Fibroblast of lung (primary cell): ENCODE measurements at regions not wholly inside any gene's neighbourhood (a gene's known extent, or its start where the extent isn't known, plus 50 kb on each side); places are given as distances from the start of the nearest gene placed in this dataset.

Experiments
- DNase-seq, 2 donors: peaks; one replicate each; pipeline versions ENCODE4 v3.0.0 to v3.0.0-alpha.2; 2010; ENCODE audit warnings: low read depth in 2 of 2
- H2AFZ ChIP-seq: 2 replicates; pipeline ENCODE4 v1.5.1; 2012; ENCODE audit warnings: low read length, control low read depth, inconsistent platforms
- H3K27ac ChIP-seq: 2 replicates; pipeline ENCODE4 v1.5.1; 2011; ENCODE audit warnings: low read length, control low read depth; ENCODE audit not compliant: insufficient read depth
- H3K27me3 ChIP-seq: 2 replicates; pipeline ENCODE4 v1.5.1; 2011; ENCODE audit warnings: mild to moderate bottlenecking, low read length; ENCODE audit not compliant: control insufficient read depth, insufficient read depth
- H3K36me3 ChIP-seq: 2 replicates; pipeline ENCODE4 v1.5.1; 2011; ENCODE audit warnings: low read length; ENCODE audit not compliant: control insufficient read depth, insufficient read depth
- H3K4me1 ChIP-seq: 2 replicates; pipeline ENCODE4 v1.5.1; 2011; ENCODE audit warnings: low read length; ENCODE audit not compliant: control insufficient read depth, insufficient read depth; ENCODE audit errors: extremely low read depth
- H3K4me2 ChIP-seq: 2 replicates; pipeline ENCODE4 v1.5.1; 2011; ENCODE audit warnings: low read length, control low read depth; ENCODE audit not compliant: insufficient read depth; ENCODE audit errors: extremely low read depth
- H3K4me3 ChIP-seq, 4 experiments: fragments of 200-600 bp in 1 of 4; sonication (generic) in 1 of 4; replicated peaks in 1 of 4; 2 replicates each; pipeline ENCODE4 v1.5.1; 2011 to 2016; ENCODE audit warnings: low read length in 4 of 4, low read depth in 3 of 4, mild to moderate bottlenecking in 3 of 4, control low read depth in 2 of 4, inconsistent platforms in 1 of 4, mixed read lengths in 1 of 4; ENCODE audit not compliant: insufficient read depth in 1 of 4; ENCODE audit errors: control extremely low read depth in 1 of 4
- H3K79me2 ChIP-seq: 2 replicates; pipeline ENCODE4 v1.5.1; 2012; ENCODE audit warnings: mild to moderate bottlenecking, low read length, inconsistent platforms; ENCODE audit not compliant: control insufficient read depth, insufficient read depth
- H3K9ac ChIP-seq: 2 replicates; pipeline ENCODE4 v1.5.1; 2011; ENCODE audit warnings: mild to moderate bottlenecking, low read length, control low read depth; ENCODE audit not compliant: insufficient read depth
- H3K9me3 ChIP-seq: 2 replicates; pipeline ENCODE4 v1.5.1; 2012; ENCODE audit warnings: low read depth, low read length; ENCODE audit not compliant: control insufficient read depth, insufficient read depth
- H4K20me1 ChIP-seq: 2 replicates; pipeline ENCODE4 v1.5.1; 2011; ENCODE audit warnings: low read length; ENCODE audit not compliant: control insufficient read depth, insufficient read depth; ENCODE audit errors: extremely low read depth
- EZH2 ChIP-seq: IDR thresholded peaks from 2 replicates; pipeline ENCODE4 v1.5.1; 2012; ENCODE audit warnings: low read length, control low read depth, mild to moderate bottlenecking; ENCODE audit errors: missing control alignments
- TF ChIP-seq, protein P1 (sequence below), 2 donors: IDR thresholded peaks in 1 of 2; conservative IDR thresholded peaks in 1 of 2; 1 replicate in 1 of 2; 2 replicates in 1 of 2; pipeline ENCODE4 v1.5.1; 2011 to 2012; ENCODE audit warnings: low read length in 2 of 2, control low read depth in 1 of 2, inconsistent platforms in 1 of 2, low read depth in 1 of 2, mild to moderate bottlenecking in 1 of 2

GRCh38 chr11:91703042-91703441 is 521.6 kb upstream of the FAT3 start:
- no peak for TF ChIP-seq EZH2
- TF ChIP-seq, protein P1, sequence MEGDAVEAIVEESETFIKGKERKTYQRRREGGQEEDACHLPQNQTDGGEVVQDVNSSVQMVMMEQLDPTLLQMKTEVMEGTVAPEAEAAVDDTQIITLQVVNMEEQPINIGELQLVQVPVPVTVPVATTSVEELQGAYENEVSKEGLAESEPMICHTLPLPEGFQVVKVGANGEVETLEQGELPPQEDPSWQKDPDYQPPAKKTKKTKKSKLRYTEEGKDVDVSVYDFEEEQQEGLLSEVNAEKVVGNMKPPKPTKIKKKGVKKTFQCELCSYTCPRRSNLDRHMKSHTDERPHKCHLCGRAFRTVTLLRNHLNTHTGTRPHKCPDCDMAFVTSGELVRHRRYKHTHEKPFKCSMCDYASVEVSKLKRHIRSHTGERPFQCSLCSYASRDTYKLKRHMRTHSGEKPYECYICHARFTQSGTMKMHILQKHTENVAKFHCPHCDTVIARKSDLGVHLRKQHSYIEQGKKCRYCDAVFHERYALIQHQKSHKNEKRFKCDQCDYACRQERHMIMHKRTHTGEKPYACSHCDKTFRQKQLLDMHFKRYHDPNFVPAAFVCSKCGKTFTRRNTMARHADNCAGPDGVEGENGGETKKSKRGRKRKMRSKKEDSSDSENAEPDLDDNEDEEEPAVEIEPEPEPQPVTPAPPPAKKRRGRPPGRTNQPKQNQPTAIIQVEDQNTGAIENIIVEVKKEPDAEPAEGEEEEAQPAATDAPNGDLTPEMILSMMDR (conservative IDR thresholded peaks at IDR 0.05 in 1 of 2, IDR thresholded peaks at IDR 0.05 in 1 of 2; ENCODE audit: low read depth in 1 of 2, low read length in 2 of 2) = no peak
- no peak overlapping the region for H3K4me2 ChIP-seq
- no peaks in the 10 kb centered on the region for H3K79me2 ChIP-seq
- no peak overlapping the region for H2AFZ ChIP-seq
- no peak for DNase-seq
- no peak overlapping the region for H3K27ac ChIP-seq
- no peaks in the 10 kb centered on the region for H4K20me1 ChIP-seq
- H3K4me1 ChIP-seq = no peaks in the 10 kb centered on the region
- H3K36me3 ChIP-seq = no peaks in the 10 kb centered on the region
- no peak overlapping the region for H3K9ac ChIP-seq
- no peaks in the 10 kb centered on the region for H3K27me3 ChIP-seq
- H3K4me3 ChIP-seq = no peak overlapping the region
- no peaks in the 10 kb centered on the region for H3K9me3 ChIP-seq

DNA sequence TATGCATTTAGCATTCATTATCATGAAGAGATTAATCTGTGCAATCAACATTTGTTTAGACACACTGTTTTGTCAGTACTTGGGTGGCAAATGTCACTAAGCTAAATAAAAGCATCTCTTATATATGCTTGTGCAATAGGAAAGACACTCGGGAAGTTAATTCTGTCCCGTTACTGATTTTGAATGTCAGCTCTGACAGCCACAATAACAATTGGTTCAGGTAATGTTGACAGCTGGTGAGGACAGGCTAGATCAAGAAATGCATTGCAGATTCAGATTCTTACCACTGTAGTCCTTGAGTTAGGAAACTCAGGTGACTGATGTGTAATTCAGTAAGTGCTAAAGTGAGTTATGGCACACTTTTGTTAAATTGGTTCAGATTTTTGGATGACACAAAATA is 523.8 kb upstream of the FAT3 start:
- no peaks in the 10 kb centered on the region for H4K20me1 ChIP-seq
- H3K27me3 ChIP-seq = no peaks in the 10 kb centered on the region
- H3K27ac ChIP-seq = no peak overlapping the region
- no peak overlapping the region for H3K4me2 ChIP-seq
- H3K36me3 ChIP-seq = no peaks in the 10 kb centered on the region
- no peak overlapping the region for H3K9ac ChIP-seq
- TF ChIP-seq, protein P1 (conservative IDR thresholded peaks at IDR 0.05 in 1 of 2, IDR thresholded peaks at IDR 0.05 in 1 of 2; ENCODE audit: low read depth in 1 of 2, low read length in 2 of 2) = no peak
- TF ChIP-seq EZH2 = no peak
- no peak for DNase-seq
- no peaks in the 10 kb centered on the region for H3K4me1 ChIP-seq
- no peak overlapping the region for H2AFZ ChIP-seq
- no peaks in the 10 kb centered on the region for H3K9me3 ChIP-seq
- no peak overlapping the region for H3K4me3 ChIP-seq
- H3K79me2 ChIP-seq = no peaks in the 10 kb centered on the region

GRCh38 chr11:91698845-91699244 is 525.8 kb upstream of the FAT3 start:
- Histone ChIP-seq H2AFZ (no peak overlapping the region), H3K9ac (no peak overlapping the region), H3K4me1 (no peaks in the 10 kb centered on the region), H3K4me2 (no peak overlapping the region), H3K27ac (no peak overlapping the region), H3K27me3 (no peaks in the 10 kb centered on the region), H3K36me3 (no peaks in the 10 kb centered on the region), H4K20me1 (no peaks in the 10 kb centered on the region), H3K9me3 (no peaks in the 10 kb centered on the region), H3K4me3 (no peak overlapping the region), H3K79me2 (no peaks in the 10 kb centered on the region)
- TF ChIP-seq, protein P1 (conservative IDR thresholded peaks at IDR 0.05 in 1 of 2, IDR thresholded peaks at IDR 0.05 in 1 of 2; ENCODE audit: low read depth in 1 of 2, low read length in 2 of 2) = no peak
- no peak for TF ChIP-seq EZH2
- DNase-seq = no peak
